Ovary (tissue), 3 donors: ENCODE measurements at regions not wholly inside any gene's neighbourhood (a gene's known extent, or its start where the extent isn't known, plus 50 kb on each side); places are given as distances from the start of the nearest gene placed in this dataset.

ENCODE experiments used
- CTCF ChIP-seq, 3 donors: fragments of 450-650 bp in 2 of 3; fragments of 200-600 bp in 1 of 3; IDR thresholded peaks; one replicate each; pipeline versions ENCODE4 v1.5.1 to v1.8.0; 2016 to 2022; ENCODE audit warnings: antibody characterized with exemption in 3 of 3, mild to moderate bottlenecking in 1 of 3
- POLR2A ChIP-seq: fragments of 450-650 bp; IDR thresholded peaks from one replicate; pipeline ENCODE4 v1.6.1; 2017; ENCODE audit warnings: antibody characterized with exemption, mild to moderate bottlenecking, moderate library complexity
- donor health status: DM: no; HTN: no; CAD: no.

GRCh38 chr5:98391921-98392625 lies 381.4 kb upstream of the RGMB start:
- TF ChIP-seq POLR2A (no peak), CTCF (IDR thresholded peaks at IDR 0.05) (no peak)
